Upper lobe of left lung (tissue), 4 donors: ENCODE measurements at regions not wholly inside any gene's neighbourhood (a gene's known extent, or its start where the extent isn't known, plus 50 kb on each side); places are given as distances from the start of the nearest gene placed in this dataset.
A peak's percentile ranks its signal among the peaks of the same experiment; 100 is the strongest.

Experiments used
- CTCF ChIP-seq, 6 experiments: fragments of 450-650 bp in 4 of 6; fragments of 200-600 bp in 2 of 6; sonication (generic) in 2 of 6; IDR thresholded peaks; one replicate each; pipeline ENCODE4 v1.5.1; 2016 to 2019; ENCODE audit warnings: antibody characterized with exemption in 6 of 6
- EP300 ChIP-seq, 4 donors: sonication (generic); formaldehyde crosslinking; IDR thresholded peaks; one replicate each; pipeline ENCODE4 v1.5.1; 2017; ENCODE audit warnings: antibody characterized with exemption in 4 of 4, control low read depth in 2 of 4
- POLR2A ChIP-seq, 4 donors: fragments of 450-650 bp; IDR thresholded peaks; one replicate each; pipeline ENCODE4 v1.5.1; 2016 to 2017; ENCODE audit warnings: antibody characterized with exemption in 4 of 4, mild to moderate bottlenecking in 2 of 4
- POLR2AphosphoS5 ChIP-seq, 2 donors: sonication (generic); formaldehyde crosslinking; IDR thresholded peaks; one replicate each; pipeline ENCODE4 v1.5.1; 2017; ENCODE audit warnings: antibody characterized with exemption in 2 of 2

- TF ChIP-seq POLR2AphosphoS5 (IDR thresholded peaks at IDR 0.05) (no peak), CTCF (IDR thresholded peaks at IDR 0.05) (peak in 5 of 6 experiments; percentile 45 to 61 (median 51)), EP300 (IDR thresholded peaks at IDR 0.05) (no peak), POLR2A (IDR thresholded peaks at IDR 0.05) (no peak)
These were observed 1578.3 kb upstream of the TENM3 start for GRCh38 chr4:180664766-180665368.
